AG09319 (cell line): ENCODE measurements at regions not wholly inside any gene's neighbourhood (a gene's known extent, or its start where the extent isn't known, plus 50 kb on each side); places are given as distances from the start of the nearest gene placed in this dataset.
"Not testable (repeated sequence)": the region's sequence is repeated elsewhere in the genome, so short reads cannot be mapped to it uniquely, and the experiment has no call there.

ENCODE experiments used
- DNase-seq: peaks from one replicate; pipeline ENCODE4 v3.0.0-alpha.2; 2010; ENCODE audit warnings: low read depth; ENCODE audit errors: extremely low read depth
- CTCF ChIP-seq: IDR thresholded peaks from 2 replicates; pipeline ENCODE4 v1.5.1; 2011; ENCODE audit warnings: low read depth, mild to moderate bottlenecking, inconsistent platforms, low read length, moderate library complexity

GRCh38 chr14:96699666-96700065 lies 97.5 kb upstream of the VRK1 start:
- TF ChIP-seq CTCF = no peak
- DNase-seq = no peak

- DNase-seq = no peak
- TF ChIP-seq CTCF = no peak
Measured at GRCh38 chr14:96702831-96703230, 94.4 kb upstream of the VRK1 start.

- DNase-seq = no peak
- TF ChIP-seq CTCF = no peak
Measured at GRCh38 chr14:96705422-96706092, 91.6 kb upstream of the VRK1 start.

- no peak for DNase-seq
- no peak for TF ChIP-seq CTCF
Measured at GRCh38 chr14:96706893-96707292, 90.3 kb upstream of the VRK1 start.

GRCh38 chr14:96710060-96710666 lies 87.0 kb upstream of the VRK1 start:
- TF ChIP-seq CTCF = no peak
- DNase-seq = no peak

- no peak for DNase-seq
- no peak for TF ChIP-seq CTCF
Measured at GRCh38 chr14:96711559-96712267, 85.5 kb upstream of the VRK1 start.

GRCh38 chr14:96713426-96713825 lies 83.8 kb upstream of the VRK1 start:
- no peak for TF ChIP-seq CTCF
- DNase-seq = no peak

- not testable (repeated sequence) for DNase-seq
Measured at GRCh38 chr14:96714537-96714936, 82.6 kb upstream of the VRK1 start.
